Right ventricle myocardium superior (tissue), 1 donor: ENCODE measurements at regions not wholly inside any gene's neighbourhood (a gene's known extent, or its start where the extent isn't known, plus 50 kb on each side); places are given as distances from the start of the nearest gene placed in this dataset.
"Not testable (repeated sequence)": the region's sequence is repeated elsewhere in the genome, so short reads cannot be mapped to it uniquely, and the experiment has no call there.

Experiments used
- ATAC-seq: fragments of 200-7000 bp; cut with Tn5 transposase; one replicate; pipeline ENCODE4 v1.9.1; 2020; ENCODE audit warnings: mild to moderate bottlenecking; ENCODE audit not compliant: poor library complexity
- DNase-seq: peaks from one replicate; pipeline ENCODE4 v3.0.0-alpha.2; 2020
- intact Hi-C: fragments of 100-400 bp; cut with DNase I; formaldehyde crosslinking; loops from one replicate; pipeline ENCODE4 v1.11.2; 2022
- donor health status: DM: no; HTN: yes; CAD: no; lungs with severe emphysema.

- DNase-seq (no peak), ATAC-seq (no peak)
- intact Hi-C loops = loop anchor here (5.0 kb wide), 1 partner anchor 431 kb away; no protein-coding TSS in a partner anchor
Observed at GRCh38 chr3:18556001-18556408, 130.9 kb upstream of the SATB1 start.

GRCh38 chr3:18552579-18553105 lies 127.5 kb upstream of the SATB1 start:
- DNase-seq, intact Hi-C loops, ATAC-seq: not testable (repeated sequence)

- DNase-seq (no peak), ATAC-seq (no peak)
- intact Hi-C loops = no loop called here
Observed at GRCh38 chr3:18546632-18547031, 121.5 kb upstream of the SATB1 start.

GRCh38 chr3:18544146-18544545 lies 119.0 kb upstream of the SATB1 start:
- intact Hi-C loops = no loop called here
- ATAC-seq = no peak
- no peak for DNase-seq

- DNase-seq (no peak), ATAC-seq (no peak)
- intact Hi-C loops = no loop called here
Observed at GRCh38 chr3:18538463-18539230, 113.5 kb upstream of the SATB1 start.

GRCh38 chr3:18533039-18533438 lies 107.9 kb upstream of the SATB1 start:
- intact Hi-C loops = no loop called here
- DNase-seq (no peak), ATAC-seq (no peak)

- ATAC-seq = no peak
- DNase-seq = no peak
- intact Hi-C loops = no loop called here
Observed at GRCh38 chr3:18531662-18532061, 106.5 kb upstream of the SATB1 start.

GRCh38 chr3:18529631-18530030 lies 104.5 kb upstream of the SATB1 start:
- DNase-seq = no peak
- no peak for ATAC-seq
- intact Hi-C loops = no loop called here

- ATAC-seq (no peak), DNase-seq (no peak)
- intact Hi-C loops = no loop called here
Observed at GRCh38 chr3:18527691-18528090, 102.6 kb upstream of the SATB1 start.

- DNase-seq (no peak), ATAC-seq (no peak)
- intact Hi-C loops = no loop called here
Observed at GRCh38 chr3:18526667-18527066, 101.5 kb upstream of the SATB1 start.

GRCh38 chr3:18516170-18516569 lies 91.0 kb upstream of the SATB1 start:
- intact Hi-C loops, ATAC-seq, DNase-seq: not testable (repeated sequence)

GRCh38 chr3:18513091-18513490 lies 88.0 kb upstream of the SATB1 start:
- DNase-seq (no peak), ATAC-seq (no peak)
- intact Hi-C loops = no loop called here

GRCh38 chr3:18512007-18512406 lies 86.9 kb upstream of the SATB1 start:
- intact Hi-C loops = no loop called here
- no peak for ATAC-seq
- DNase-seq = no peak

GRCh38 chr3:18510947-18511346 lies 85.8 kb upstream of the SATB1 start:
- intact Hi-C loops = no loop called here
- ATAC-seq (no peak), DNase-seq (no peak)

GRCh38 chr3:18507333-18507732 lies 82.2 kb upstream of the SATB1 start:
- ATAC-seq (no peak), DNase-seq (no peak)
- intact Hi-C loops = no loop called here

GRCh38 chr3:18505056-18505455 lies 79.9 kb upstream of the SATB1 start:
- DNase-seq (no peak), ATAC-seq (no peak)
- intact Hi-C loops = no loop called here

GRCh38 chr3:18501679-18502343 lies 76.7 kb upstream of the SATB1 start:
- intact Hi-C loops = no loop called here
- ATAC-seq = no peak
- DNase-seq = no peak

- ATAC-seq (no peak), DNase-seq (no peak)
- intact Hi-C loops = no loop called here
Observed at GRCh38 chr3:18500322-18500721, 75.2 kb upstream of the SATB1 start.

- intact Hi-C loops = no loop called here
- no peak for ATAC-seq
- no peak for DNase-seq
Observed at GRCh38 chr3:18499301-18499700, 74.2 kb upstream of the SATB1 start.

GRCh38 chr3:18494251-18494650 lies 69.1 kb upstream of the SATB1 start:
- DNase-seq (no peak), ATAC-seq (no peak)
- intact Hi-C loops = no loop called here
